HepG2 (cell line): ENCODE measurements at regions not wholly inside any gene's neighbourhood (a gene's known extent, or its start where the extent isn't known, plus 50 kb on each side); places are given as distances from the start of the nearest gene placed in this dataset.
"Not testable (repeated sequence)": the region's sequence is repeated elsewhere in the genome, so short reads cannot be mapped to it uniquely, and the experiment has no call there.

Experiments
- ATAC-seq: fragments of 200-7000 bp; cut with Tn5 transposase; 3 replicates; pipeline ENCODE4 v1.9.1; 2020; ENCODE audit warnings: mild to moderate bottlenecking, moderate library complexity
- BruUV-seq: library from RNA; stranded (reverse); fragments of 400-500 nt; replicated peaks from 2 replicates; lab custom pipeline; 2021; lab: Mats Ljungman, UMichigan
- CTCF ChIA-PET: fragments of 300-600 bp; formaldehyde crosslinking; extraction: SDS; loops from one replicate; lab custom pipeline; 2021; ENCODE audit warnings: low total read pairs, inconsistent platforms, low intra/inter-chr PET ratio; lab: Yijun Ruan, JAX
- POLR2A ChIA-PET: fragments of 350-600 bp; sonication (Branson Sonifier 250); formaldehyde crosslinking; loops from one replicate; lab custom pipeline; 2020; ENCODE audit warnings: antibody characterized with exemption, inconsistent platforms; lab: Yijun Ruan, JAX
- DNase-seq: peaks from one replicate; pipeline ENCODE4 v3.0.0-alpha.2; 2015; ENCODE audit warnings: low spot score
- FAIRE-seq: peaks from 3 replicates; lab custom pipeline; 2011; peaks lifted over from hg19 to GRCh38; lab: Jason Lieb, UNC
- H2AFZ ChIP-seq: one replicate; pipeline ENCODE4 v1.6.1; 2011; ENCODE audit warnings: low read length, inconsistent platforms
- H3K27ac ChIP-seq: fragments of 300-600 bp; 3 replicates; pipeline ENCODE4 v1.8.0; 2011; ENCODE audit warnings: mixed run types, mild to moderate bottlenecking, mixed read lengths, low read length, inconsistent platforms; ENCODE audit not compliant: insufficient read depth; ENCODE audit errors: extremely low read length
- H3K27me3 ChIP-seq, 2 experiments: fragments of 200-600 bp in 1 of 2; 2 replicates in 1 of 2; 3 replicates in 1 of 2; pipeline versions ENCODE4 v1.6.0 to v1.8.0; 2011; ENCODE audit warnings: low read length in 2 of 2, mild to moderate bottlenecking in 2 of 2, moderate library complexity in 2 of 2, inconsistent platforms in 1 of 2; ENCODE audit not compliant: insufficient read depth in 2 of 2, control insufficient read depth in 1 of 2
- H3K36me3 ChIP-seq, 2 experiments: fragments of 200-600 bp in 1 of 2; replicated peaks in 1 of 2; 2 replicates in 1 of 2; 3 replicates in 1 of 2; pipeline versions ENCODE4 v1.5.1 to v1.8.0; 2011; ENCODE audit warnings: low read length in 2 of 2, inconsistent platforms in 1 of 2; ENCODE audit not compliant: insufficient read depth in 2 of 2, control insufficient read depth in 1 of 2
- H3K4me1 ChIP-seq: 2 replicates; pipeline ENCODE4 v1.5.1; 2012; ENCODE audit warnings: low read length, inconsistent platforms; ENCODE audit not compliant: insufficient read depth
- H3K4me2 ChIP-seq: 2 replicates; pipeline ENCODE4 v1.6.0; 2011; ENCODE audit warnings: low read depth, low read length, inconsistent platforms
- H3K4me3 ChIP-seq, 3 experiments: fragments of 200-600 bp in 1 of 3; sonication (generic), shearing (Covaris generic) in 1 of 3; replicated peaks in 1 of 3; 2 replicates each; pipeline ENCODE4 v1.5.1; 2011 to 2016; ENCODE audit warnings: low read length in 3 of 3, inconsistent platforms in 2 of 3, low read depth in 2 of 3, mild to moderate bottlenecking in 2 of 3, control low read depth in 1 of 3, mixed read lengths in 1 of 3; ENCODE audit not compliant: insufficient read depth in 1 of 3
- H3K79me2 ChIP-seq: one replicate; pipeline ENCODE4 v1.6.1; 2011; ENCODE audit warnings: low read length, inconsistent platforms; ENCODE audit not compliant: insufficient read depth
- H3K9ac ChIP-seq: 2 replicates; pipeline ENCODE4 v1.6.0; 2011; ENCODE audit warnings: mild to moderate bottlenecking, low read depth, low read length, inconsistent platforms; ENCODE audit not compliant: insufficient read depth
- H3K9me3 ChIP-seq: 2 replicates; pipeline ENCODE4 v1.5.1; 2012; ENCODE audit warnings: mild to moderate bottlenecking, low read length
- H4K20me1 ChIP-seq: 2 replicates; pipeline ENCODE4 v1.6.0; 2011; ENCODE audit warnings: inconsistent platforms, mild to moderate bottlenecking, low read length, moderate library complexity; ENCODE audit not compliant: insufficient read depth
- GMEB1 ChIP-seq: sonication (generic); formaldehyde crosslinking; IDR thresholded peaks from 2 replicates; pipeline ENCODE4 v1.5.1; 2020; ENCODE audit warnings: missing genetic modification reagents, mild to moderate bottlenecking, borderline replicate concordance
- PAXIP1 ChIP-seq: sonication (generic); formaldehyde crosslinking; conservative IDR thresholded peaks from 2 replicates; pipeline ENCODE4 v1.4.0; 2020; ENCODE audit warnings: mild to moderate bottlenecking, missing genetic modification reagents, moderate library complexity
- ZKSCAN8 ChIP-seq: IDR thresholded peaks from 2 replicates; pipeline ENCODE4 v1.6.1; 2016; ENCODE audit warnings: borderline replicate concordance, missing genetic modification reagents, missing compliant biosample characterization
- WGBS: methylation state at CpG from one replicate; pipeline ENCODE4 v1.1.6; 2017; ENCODE audit warnings: low lambda C conversion rate; 5-methylcytosine and 5-hydroxymethylcytosine counted together
- in situ Hi-C: cut with HindIII; loops from 2 replicates; pipeline ENCODE4 v1.10.0; 2017; ENCODE audit warnings: low pct_unique_long_range_greater_than_20kb; ENCODE audit not compliant: extremely low pct_ligation_motif_present
- intact Hi-C: fragments of 100-400 bp; cut with micrococcal nuclease; formaldehyde crosslinking; loops from one replicate; pipeline ENCODE4 v1.10.0; 2022; ENCODE audit not compliant: unreplicated experiment

GRCh38 chr5:36407396-36407795, 105.7 kb upstream of the RANBP3L start (continued):
- TF ChIP-seq ZKSCAN8 (CRISPR knock-in tag) (no peak), GMEB1 (CRISPR knock-in tag) (no peak)

- H4K20me1 ChIP-seq, in situ Hi-C loops, H3K27me3 ChIP-seq, H3K27ac ChIP-seq, BruUV-seq, POLR2A ChIA-PET, H3K4me3 ChIP-seq, ATAC-seq, CTCF ChIA-PET, DNase-seq, H3K9ac ChIP-seq, FAIRE-seq, H3K9me3 ChIP-seq, H3K79me2 ChIP-seq, H3K36me3 ChIP-seq, intact Hi-C loops, H2AFZ ChIP-seq, H3K4me2 ChIP-seq: not testable (repeated sequence)
- 0 out of 2 replicates have a peak, but pooled peaks have one; percentile 12 for TF ChIP-seq PAXIP1 (CRISPR knock-in tag)
- H3K4me1 ChIP-seq, result peaks cover 18% of the 10 kb centered on the region
Measured at GRCh38 chr5:36409711-36410110, 108.0 kb upstream of the RANBP3L start.

- in situ Hi-C loops, CTCF ChIA-PET, POLR2A ChIA-PET: not testable (repeated sequence)
Measured at GRCh38 chr5:36410672-36411071, 109.0 kb upstream of the RANBP3L start.

More at GRCh38 chr5:36410672-36411071, 109.0 kb upstream of the RANBP3L start:
- H3K27ac ChIP-seq, H3K9ac ChIP-seq, H4K20me1 ChIP-seq, FAIRE-seq, ATAC-seq, H3K4me1 ChIP-seq, H3K36me3 ChIP-seq, H3K79me2 ChIP-seq, BruUV-seq, H3K4me2 ChIP-seq, H2AFZ ChIP-seq, H3K4me3 ChIP-seq, intact Hi-C loops, H3K9me3 ChIP-seq, H3K27me3 ChIP-seq, DNase-seq: not testable (repeated sequence)
- WGBS, result 22% methylated on average over 2 of the region's 2 CpGs
